KOPT-K1 (cell line): ENCODE measurements at regions not wholly inside any gene's neighbourhood (a gene's known extent, or its start where the extent isn't known, plus 50 kb on each side); places are given as distances from the start of the nearest gene placed in this dataset.
"Not testable (repeated sequence)": the region's sequence is repeated elsewhere in the genome, so short reads cannot be mapped to it uniquely, and the experiment has no call there.

Source experiments
- H3K27ac ChIP-seq: fragments of 200-600 bp; sonication (generic); 2 replicates; pipeline ENCODE4 v1.5.1; 2016; ENCODE audit warnings: antibody characterized with exemption, mild to moderate bottlenecking, low read depth, low read length; ENCODE audit not compliant: poor library complexity, severe bottlenecking
- H3K36me3 ChIP-seq: fragments of 200-600 bp; sonication (generic); 2 replicates; pipeline ENCODE4 v1.5.1; 2017; ENCODE audit warnings: antibody characterized with exemption, mild to moderate bottlenecking, low read length, moderate library complexity; ENCODE audit not compliant: insufficient read depth
- H3K9me3 ChIP-seq: fragments of 200-600 bp; sonication (generic); 2 replicates; pipeline ENCODE4 v1.5.1; 2017; ENCODE audit warnings: antibody characterized with exemption, low read length, mild to moderate bottlenecking; ENCODE audit not compliant: insufficient read depth, poor library complexity, severe bottlenecking

- Histone ChIP-seq H3K36me3 (no peaks in the 10 kb centered on the region), H3K9me3 (no peaks in the 10 kb centered on the region), H3K27ac (no peak overlapping the region)
Observed at GRCh38 chr3:110311541-110311940, 760.1 kb upstream of the NECTIN3 start.

- Histone ChIP-seq H3K9me3 (no peaks in the 10 kb centered on the region), H3K27ac (no peak overlapping the region), H3K36me3 (no peaks in the 10 kb centered on the region)
Observed at GRCh38 chr3:110314512-110315114, 757.0 kb upstream of the NECTIN3 start.

- no peak overlapping the region for H3K27ac ChIP-seq
- no peaks in the 10 kb centered on the region for H3K9me3 ChIP-seq
- H3K36me3 ChIP-seq = no peaks in the 10 kb centered on the region
Observed at GRCh38 chr3:110318108-110318507, 753.5 kb upstream of the NECTIN3 start.

GRCh38 chr3:110323349-110323748 is 748.3 kb upstream of the NECTIN3 start:
- H3K9me3 ChIP-seq = no peaks in the 10 kb centered on the region
- no peaks in the 10 kb centered on the region for H3K36me3 ChIP-seq
- H3K27ac ChIP-seq = no peak overlapping the region

GRCh38 chr3:110324171-110324705 is 747.4 kb upstream of the NECTIN3 start:
- Histone ChIP-seq H3K36me3 (no peaks in the 10 kb centered on the region), H3K27ac (no peak overlapping the region), H3K9me3 (no peaks in the 10 kb centered on the region)

GRCh38 chr3:110327870-110328269 is 743.7 kb upstream of the NECTIN3 start:
- Histone ChIP-seq H3K9me3 (no peaks in the 10 kb centered on the region), H3K36me3 (no peaks in the 10 kb centered on the region), H3K27ac (no peak overlapping the region)

GRCh38 chr3:110331562-110331961 is 740.1 kb upstream of the NECTIN3 start:
- H3K36me3 ChIP-seq, H3K27ac ChIP-seq, H3K9me3 ChIP-seq: not testable (repeated sequence)

- Histone ChIP-seq H3K27ac (no peak overlapping the region), H3K9me3 (no peaks in the 10 kb centered on the region), H3K36me3 (no peaks in the 10 kb centered on the region)
Observed at GRCh38 chr3:110332629-110333028, 739.0 kb upstream of the NECTIN3 start.

GRCh38 chr3:110341047-110341446 is 730.6 kb upstream of the NECTIN3 start:
- no peak overlapping the region for H3K27ac ChIP-seq
- H3K9me3 ChIP-seq = no peaks in the 10 kb centered on the region

GRCh38 chr3:110343376-110343775 is 728.2 kb upstream of the NECTIN3 start:
- Histone ChIP-seq H3K9me3 (no peaks in the 10 kb centered on the region), H3K36me3 (no peaks in the 10 kb centered on the region), H3K27ac (no peak overlapping the region)

More at GRCh38 chr3:110341047-110341446, 730.6 kb upstream of the NECTIN3 start:
- H3K36me3 ChIP-seq = no peaks in the 10 kb centered on the region

GRCh38 chr3:110343945-110344344 is 727.7 kb upstream of the NECTIN3 start:
- Histone ChIP-seq H3K9me3 (no peaks in the 10 kb centered on the region), H3K36me3 (no peaks in the 10 kb centered on the region), H3K27ac (no peak overlapping the region)

- Histone ChIP-seq H3K36me3 (no peaks in the 10 kb centered on the region), H3K27ac (no peak overlapping the region), H3K9me3 (no peaks in the 10 kb centered on the region)
Observed at GRCh38 chr3:110344487-110344886, 727.1 kb upstream of the NECTIN3 start.

- Histone ChIP-seq H3K9me3 (no peaks in the 10 kb centered on the region), H3K36me3 (no peaks in the 10 kb centered on the region), H3K27ac (no peak overlapping the region)
Observed at GRCh38 chr3:110344897-110345767, 726.5 kb upstream of the NECTIN3 start.

GRCh38 chr3:110349295-110349694 is 722.3 kb upstream of the NECTIN3 start:
- Histone ChIP-seq H3K27ac (no peak overlapping the region), H3K36me3 (no peaks in the 10 kb centered on the region), H3K9me3 (no peaks in the 10 kb centered on the region)

GRCh38 chr3:110352841-110353604 is 718.6 kb upstream of the NECTIN3 start:
- Histone ChIP-seq H3K27ac (no peak overlapping the region), H3K36me3 (no peaks in the 10 kb centered on the region), H3K9me3 (no peaks in the 10 kb centered on the region)
